ENCODE measurements at regions not wholly inside any gene's neighbourhood (a gene's known extent, or its start where the extent isn't known, plus 50 kb on each side); places are given as distances from the start of the nearest gene placed in this dataset.

DNA sequence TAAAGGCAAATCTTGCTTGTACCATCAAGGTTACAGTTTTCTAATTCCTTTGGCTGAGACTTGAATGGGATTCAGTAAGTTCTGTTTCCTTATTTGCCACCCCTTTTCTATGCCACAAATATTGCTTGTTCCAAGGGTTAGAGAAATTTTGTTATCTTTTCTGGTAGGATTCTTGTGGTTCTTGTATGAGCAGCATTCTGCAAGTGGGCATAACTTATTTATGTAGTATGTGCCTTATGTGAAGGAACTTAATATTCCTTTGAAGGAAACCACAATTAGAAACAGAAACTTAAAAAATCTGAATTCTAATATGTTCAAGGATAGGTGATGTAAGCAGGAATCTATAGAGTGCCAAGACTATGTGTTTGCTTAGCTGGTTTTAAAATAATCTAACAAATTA, 53.1 kb upstream of the TSPAN5 start:
- no peaks in the 10 kb centered on the region for H3K4me1 ChIP-seq
- no peaks in the 10 kb centered on the region for H3K9me3 ChIP-seq
- H3K4me3 ChIP-seq: no peak overlapping the region
- DNase-seq: no peak
- H3K36me3 ChIP-seq: no peaks in the 10 kb centered on the region
- no peaks in the 10 kb centered on the region for H3K27me3 ChIP-seq
- no peak for TF ChIP-seq CTCF (IDR thresholded peaks at IDR 0.05)
- ATAC-seq: no peak
- intact Hi-C loops (cut with DNase I): no loop called here
- H3K27ac ChIP-seq: no peak overlapping the region

GRCh38 chr4:98710831-98711230, 52.4 kb upstream of the TSPAN5 start:
- Histone ChIP-seq H3K4me1 (no peaks in the 10 kb centered on the region), H3K36me3 (no peaks in the 10 kb centered on the region), H3K9me3 (no peaks in the 10 kb centered on the region), H3K4me3 (no peak overlapping the region), H3K27ac (no peak overlapping the region), H3K27me3 (no peaks in the 10 kb centered on the region)
- ATAC-seq: no peak
- intact Hi-C loops (cut with DNase I): no loop called here
- no peak for TF ChIP-seq CTCF (IDR thresholded peaks at IDR 0.05)
- no peak for DNase-seq

Measured in upper lobe of right lung (tissue), 1 donor.